GM12875 (cell line): ENCODE measurements at regions not wholly inside any gene's neighbourhood (a gene's known extent, or its start where the extent isn't known, plus 50 kb on each side); places are given as distances from the start of the nearest gene placed in this dataset.

ENCODE experiments used
- H3K4me3 ChIP-seq: one replicate; pipeline ENCODE4 v1.5.1; 2011; ENCODE audit warnings: low read depth, low read length, control low read depth
- CTCF ChIP-seq: IDR thresholded peaks from 2 replicates; pipeline ENCODE4 v1.5.1; 2011; ENCODE audit warnings: low read depth, mild to moderate bottlenecking, control low read depth, inconsistent platforms, low read length, moderate library complexity, borderline replicate concordance; ENCODE audit not compliant: insufficient read depth

- H3K4me3 ChIP-seq = no peak overlapping the region
- TF ChIP-seq CTCF = no peak
Observed at GRCh38 chr13:108104736-108105135, 110.6 kb downstream of the LIG4 start.

GRCh38 chr13:108102771-108103170 is 112.6 kb downstream of the LIG4 start:
- no peak for TF ChIP-seq CTCF
- no peak overlapping the region for H3K4me3 ChIP-seq

- no peak overlapping the region for H3K4me3 ChIP-seq
- TF ChIP-seq CTCF = no peak
Observed at GRCh38 chr13:108096301-108096915, 118.9 kb downstream of the LIG4 start.

- no peak overlapping the region for H3K4me3 ChIP-seq
- TF ChIP-seq CTCF = no peak
Observed at GRCh38 chr13:108095036-108095435, 120.3 kb downstream of the LIG4 start.

GRCh38 chr13:108093616-108094015 is 121.7 kb downstream of the LIG4 start:
- TF ChIP-seq CTCF = no peak
- no peak overlapping the region for H3K4me3 ChIP-seq

- TF ChIP-seq CTCF = no peak
Observed at GRCh38 chr13:108087810-108088209, 127.5 kb downstream of the LIG4 start.

GRCh38 chr13:108086678-108087077 is 128.7 kb downstream of the LIG4 start:
- H3K4me3 ChIP-seq = no peak overlapping the region
- no peak for TF ChIP-seq CTCF

More at GRCh38 chr13:108087810-108088209, 127.5 kb downstream of the LIG4 start:
- H3K4me3 ChIP-seq = no peak overlapping the region
